ENCODE measurements at regions not wholly inside any gene's neighbourhood (a gene's known extent, or its start where the extent isn't known, plus 50 kb on each side); places are given as distances from the start of the nearest gene placed in this dataset.
A peak's percentile ranks its signal among the peaks of the same experiment; 100 is the strongest.

- TF ChIP-seq POLR2AphosphoS5 (IDR thresholded peaks at IDR 0.05) = no peak
- TF ChIP-seq POLR2A (IDR thresholded peaks at IDR 0.05) = no peak
- TF ChIP-seq CTCF (IDR thresholded peaks at IDR 0.05) = no peak
- no peak for TF ChIP-seq EP300 (IDR thresholded peaks at IDR 0.05)
- no peaks in the 10 kb centered on the region for H3K36me3 ChIP-seq
- H3K4me1 ChIP-seq = no peaks in the 10 kb centered on the region
- H3K9me3 ChIP-seq = no peaks in the 10 kb centered on the region
- WGBS, 2 donors = 72 to 76% methylated on average over 5 of the region's 5 CpGs
- ATAC-seq (ENCODE audit: low FRiP score in 2 of 2) (peak in 1 of 2 donors; percentile 55), DNase-seq (no peak)
- no peak overlapping the region for H3K27ac ChIP-seq
- H3K27me3 ChIP-seq = no peaks in the 10 kb centered on the region
- H3K4me3 ChIP-seq = no peak overlapping the region
Observed at GRCh38 chr4:173767650-173768049, 237.6 kb upstream of the HAND2 start.

- ATAC-seq (ENCODE audit: low FRiP score in 2 of 2) = no peak
- 12 to 46% methylated on average over 1 of the region's 1 CpG for WGBS, 2 donors
Observed at GRCh38 chr4:173766171-173766600, 236.2 kb upstream of the HAND2 start.

GRCh38 chr4:173765751-173766150 lies 235.7 kb upstream of the HAND2 start:
- Histone ChIP-seq H3K36me3 (no peaks in the 10 kb centered on the region), H3K27ac (no peak overlapping the region), H3K4me1 (no peaks in the 10 kb centered on the region), H3K4me3 (no peak overlapping the region), H3K27me3 (no peaks in the 10 kb centered on the region), H3K9me3 (no peaks in the 10 kb centered on the region)
- no peak for ATAC-seq (ENCODE audit: low FRiP score in 2 of 2)
- 71 to 80% methylated on average over 4 of the region's 4 CpGs for WGBS, 2 donors
- no peak for TF ChIP-seq CTCF (IDR thresholded peaks at IDR 0.05)
- TF ChIP-seq POLR2A (IDR thresholded peaks at IDR 0.05) = no peak
- no peak for TF ChIP-seq EP300 (IDR thresholded peaks at IDR 0.05)
- TF ChIP-seq POLR2AphosphoS5 (IDR thresholded peaks at IDR 0.05) = no peak
- DNase-seq = no peak

More at GRCh38 chr4:173766171-173766600, 236.2 kb upstream of the HAND2 start:
- no peaks in the 10 kb centered on the region for H3K4me1 ChIP-seq
- DNase-seq = no peak
- no peak overlapping the region for H3K4me3 ChIP-seq
- TF ChIP-seq EP300 (IDR thresholded peaks at IDR 0.05) = no peak
- no peak for TF ChIP-seq POLR2A (IDR thresholded peaks at IDR 0.05)
- no peak for TF ChIP-seq CTCF (IDR thresholded peaks at IDR 0.05)
- no peak for TF ChIP-seq POLR2AphosphoS5 (IDR thresholded peaks at IDR 0.05)
- H3K27me3 ChIP-seq = no peaks in the 10 kb centered on the region
- no peak overlapping the region for H3K27ac ChIP-seq
- no peaks in the 10 kb centered on the region for H3K36me3 ChIP-seq
- H3K9me3 ChIP-seq = no peaks in the 10 kb centered on the region

- Histone ChIP-seq H3K27me3 (no peaks in the 10 kb centered on the region), H3K9me3 (no peaks in the 10 kb centered on the region), H3K4me1 (no peaks in the 10 kb centered on the region), H3K4me3 (no peak overlapping the region), H3K36me3 (no peaks in the 10 kb centered on the region), H3K27ac (no peak overlapping the region)
- DNase-seq (no peak), ATAC-seq (ENCODE audit: low FRiP score in 2 of 2) (no peak)
- TF ChIP-seq POLR2A (IDR thresholded peaks at IDR 0.05) = no peak
- no peak for TF ChIP-seq CTCF (IDR thresholded peaks at IDR 0.05)
- 83 to 86% methylated on average over 4 of the region's 4 CpGs for WGBS, 2 donors
Observed at GRCh38 chr4:173763389-173763788, 233.4 kb upstream of the HAND2 start.

- 77 to 83% methylated on average over 5 of the region's 5 CpGs for WGBS, 2 donors
- H3K4me3 ChIP-seq = no peak overlapping the region
- no peaks in the 10 kb centered on the region for H3K4me1 ChIP-seq
- H3K36me3 ChIP-seq = no peaks in the 10 kb centered on the region
- DNase-seq = no peak
- TF ChIP-seq POLR2A (IDR thresholded peaks at IDR 0.05) (no peak), EP300 (IDR thresholded peaks at IDR 0.05) (no peak), POLR2AphosphoS5 (IDR thresholded peaks at IDR 0.05) (no peak), CTCF (IDR thresholded peaks at IDR 0.05) (no peak)
- ATAC-seq (ENCODE audit: low FRiP score in 2 of 2) = no peak
- no peaks in the 10 kb centered on the region for H3K9me3 ChIP-seq
- no peak overlapping the region for H3K27ac ChIP-seq
- no peaks in the 10 kb centered on the region for H3K27me3 ChIP-seq
Observed at GRCh38 chr4:173761938-173762337, 231.9 kb upstream of the HAND2 start.
